H1 (cell line): ENCODE measurements at regions not wholly inside any gene's neighbourhood (a gene's known extent, or its start where the extent isn't known, plus 50 kb on each side); places are given as distances from the start of the nearest gene placed in this dataset.

ENCODE experiments used
- JUN ChIP-seq: IDR thresholded peaks from 2 replicates; pipeline ENCODE4 v1.6.1; 2011; ENCODE audit warnings: low read depth, mild to moderate bottlenecking, improper control_type of control experiment, low read length

- no peak for TF ChIP-seq JUN
These were observed 77.0 kb upstream of the SEMA3A start (continued) for GRCh38 chr7:84271543-84271942.
